Neural progenitor cell (in vitro differentiated cells): ENCODE measurements at regions not wholly inside any gene's neighbourhood (a gene's known extent, or its start where the extent isn't known, plus 50 kb on each side); places are given as distances from the start of the nearest gene placed in this dataset.

Source experiments
- EZH2 ChIP-seq: fragments of 200-600 bp; sonication (generic); IDR thresholded peaks from 2 replicates; pipeline ENCODE4 v1.6.1; 2017; ENCODE audit warnings: antibody characterized with exemption, mild to moderate bottlenecking, moderate library complexity
- EZH2phosphoT487 ChIP-seq: fragments of 200-600 bp; sonication (generic); IDR thresholded peaks from 2 replicates; pipeline ENCODE4 v1.6.1; 2017; ENCODE audit warnings: antibody characterized with exemption
- TF ChIP-seq, protein P1 (sequence below): fragments of 200-600 bp; sonication (generic); IDR thresholded peaks from 2 replicates; pipeline ENCODE4 v1.5.1; 2017; ENCODE audit warnings: antibody characterized with exemption, mild to moderate bottlenecking

DNA sequence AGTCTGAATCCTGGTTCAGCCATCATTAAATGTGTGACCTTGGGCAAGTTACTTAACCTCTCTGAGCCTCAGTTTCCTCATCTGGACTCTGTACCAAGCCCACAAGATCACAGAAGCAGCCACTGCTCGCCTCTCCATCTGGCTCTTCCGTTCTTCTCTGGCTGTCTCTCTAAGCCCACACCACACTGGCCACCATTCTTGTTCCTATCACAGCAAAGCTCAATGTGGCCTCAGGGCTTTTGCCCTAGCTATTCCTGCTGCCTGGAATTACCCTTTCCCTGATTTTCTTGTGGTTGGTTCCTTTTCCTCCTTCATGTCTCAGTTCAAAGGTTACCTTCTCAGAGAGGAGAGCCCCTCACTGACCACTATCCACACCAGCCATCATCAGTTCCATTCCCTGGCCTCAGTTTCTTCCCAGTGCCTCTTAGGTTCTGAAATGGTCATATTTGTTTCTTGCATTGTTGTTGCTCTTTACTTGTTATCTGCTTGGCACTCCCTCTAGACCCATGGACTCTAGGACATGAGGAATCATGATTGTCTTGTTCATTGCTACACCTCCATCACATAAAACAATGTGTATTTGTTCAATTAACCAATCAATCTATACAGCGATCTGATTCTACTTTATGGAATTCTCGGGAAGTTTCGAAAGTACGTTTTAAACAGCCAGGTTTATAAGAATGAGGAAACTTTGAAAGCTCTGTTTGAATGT, 56.5 kb upstream of the PTPN1 start:
- TF ChIP-seq, protein P1, sequence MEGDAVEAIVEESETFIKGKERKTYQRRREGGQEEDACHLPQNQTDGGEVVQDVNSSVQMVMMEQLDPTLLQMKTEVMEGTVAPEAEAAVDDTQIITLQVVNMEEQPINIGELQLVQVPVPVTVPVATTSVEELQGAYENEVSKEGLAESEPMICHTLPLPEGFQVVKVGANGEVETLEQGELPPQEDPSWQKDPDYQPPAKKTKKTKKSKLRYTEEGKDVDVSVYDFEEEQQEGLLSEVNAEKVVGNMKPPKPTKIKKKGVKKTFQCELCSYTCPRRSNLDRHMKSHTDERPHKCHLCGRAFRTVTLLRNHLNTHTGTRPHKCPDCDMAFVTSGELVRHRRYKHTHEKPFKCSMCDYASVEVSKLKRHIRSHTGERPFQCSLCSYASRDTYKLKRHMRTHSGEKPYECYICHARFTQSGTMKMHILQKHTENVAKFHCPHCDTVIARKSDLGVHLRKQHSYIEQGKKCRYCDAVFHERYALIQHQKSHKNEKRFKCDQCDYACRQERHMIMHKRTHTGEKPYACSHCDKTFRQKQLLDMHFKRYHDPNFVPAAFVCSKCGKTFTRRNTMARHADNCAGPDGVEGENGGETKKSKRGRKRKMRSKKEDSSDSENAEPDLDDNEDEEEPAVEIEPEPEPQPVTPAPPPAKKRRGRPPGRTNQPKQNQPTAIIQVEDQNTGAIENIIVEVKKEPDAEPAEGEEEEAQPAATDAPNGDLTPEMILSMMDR = no peak
- no peak for TF ChIP-seq EZH2
- TF ChIP-seq EZH2phosphoT487 = no peak
